Ascending aorta (tissue), 2 donors: ENCODE measurements at regions not wholly inside any gene's neighbourhood (a gene's known extent, or its start where the extent isn't known, plus 50 kb on each side); places are given as distances from the start of the nearest gene placed in this dataset.

Experiments used
- DNase-seq, 2 donors: peaks; one replicate each; pipeline ENCODE4 v3.0.0-alpha.2; 2019; ENCODE audit warnings: low spot score in 2 of 2
- H3K27ac ChIP-seq, 2 donors: fragments of 200-600 bp; sonication (generic); one replicate each; pipeline ENCODE4 v1.5.1; 2016 to 2017; ENCODE audit warnings: mild to moderate bottlenecking in 1 of 2
- H3K27me3 ChIP-seq: fragments of 200-600 bp; sonication (generic); one replicate; pipeline ENCODE4 v1.5.1; 2017
- H3K36me3 ChIP-seq, 2 donors: fragments of 200-600 bp; sonication (generic); one replicate each; pipeline ENCODE4 v1.5.1; 2016
- H3K4me1 ChIP-seq, 2 donors: fragments of 200-600 bp; sonication (generic); one replicate each; pipeline ENCODE4 v1.5.1; 2016 to 2017; ENCODE audit warnings: mild to moderate bottlenecking in 1 of 2
- H3K4me3 ChIP-seq, 2 donors: fragments of 200-600 bp; sonication (generic); one replicate each; pipeline ENCODE4 v1.5.1; 2016 to 2017; ENCODE audit warnings: mild to moderate bottlenecking in 1 of 2
- H3K9me3 ChIP-seq, 2 donors: fragments of 200-600 bp; sonication (generic); one replicate each; pipeline ENCODE4 v1.5.1; 2016
- CTCF ChIP-seq, 3 experiments: fragments of 200-600 bp in 2 of 3; fragments of 450-650 bp in 1 of 3; sonication (generic) in 2 of 3; IDR thresholded peaks; one replicate each; pipeline ENCODE4 v1.5.1; 2016 to 2019; ENCODE audit warnings: antibody characterized with exemption in 3 of 3, mild to moderate bottlenecking in 1 of 3, moderate library complexity in 1 of 3
- intact Hi-C: fragments of 100-400 bp; cut with DNase I; formaldehyde crosslinking; loops from one replicate; pipeline ENCODE4 v1.15.1; 2023

DNA sequence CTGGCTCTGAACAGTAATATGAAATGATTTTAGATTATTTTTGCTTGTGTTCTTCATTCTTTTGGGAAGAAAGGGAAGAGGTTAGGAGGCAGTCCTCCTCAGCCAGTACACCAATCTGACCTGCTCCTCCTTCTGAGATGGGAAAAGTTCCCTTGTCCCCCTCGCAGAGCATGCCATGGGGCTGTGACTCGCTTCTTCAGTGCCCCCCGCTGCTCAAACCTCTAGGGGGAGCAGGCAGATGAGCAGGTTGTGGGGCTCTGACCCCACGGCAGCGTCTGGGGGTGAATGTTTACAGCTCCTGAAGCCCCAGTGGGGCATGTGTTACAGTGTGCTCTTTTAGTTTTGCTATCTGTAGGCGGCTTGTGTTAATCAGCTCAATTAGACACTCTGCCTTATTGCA, 50.9 kb upstream of the KLF9 start:
- no peaks in the 10 kb centered on the region for H3K36me3 ChIP-seq
- peaks cover 0 to 5% of the 10 kb centered on the region in 2 donors for H3K4me1 ChIP-seq
- H3K4me3 ChIP-seq, result no peak overlapping the region
- TF ChIP-seq CTCF (IDR thresholded peaks at IDR 0.05), result no peak
- intact Hi-C loops, result no loop called here
- no peaks in the 10 kb centered on the region for H3K9me3 ChIP-seq
- DNase-seq, result no peak
- H3K27ac ChIP-seq, result no peak overlapping the region
- no peaks in the 10 kb centered on the region for H3K27me3 ChIP-seq
